SK-N-MC (cell line): ENCODE measurements at regions not wholly inside any gene's neighbourhood (a gene's known extent, or its start where the extent isn't known, plus 50 kb on each side); places are given as distances from the start of the nearest gene placed in this dataset.
"Not testable (repeated sequence)": the region's sequence is repeated elsewhere in the genome, so short reads cannot be mapped to it uniquely, and the experiment has no call there.

Source experiments
- DNase-seq: peaks from one replicate; pipeline ENCODE4 v3.0.0-alpha.2; 2011; ENCODE audit warnings: low read depth, low spot score
- H3K27ac ChIP-seq: fragments of 200-600 bp; sonication (generic); 2 replicates; pipeline ENCODE4 v1.5.1; 2016; ENCODE audit warnings: mixed run types
- H3K36me3 ChIP-seq: fragments of 200-600 bp; sonication (generic); 2 replicates; pipeline ENCODE4 v1.6.1; 2017; ENCODE audit warnings: antibody characterized with exemption, low read length, mixed read lengths; ENCODE audit not compliant: insufficient read depth
- H3K4me3 ChIP-seq: fragments of 200-600 bp; sonication (generic); 2 replicates; pipeline ENCODE4 v1.5.1; 2016
- H3K9ac ChIP-seq: fragments of 200-600 bp; sonication (generic); 2 replicates; pipeline ENCODE4 v1.8.0; 2017; ENCODE audit warnings: mixed run types, mixed read lengths; ENCODE audit not compliant: insufficient read length
- H3K9me3 ChIP-seq: fragments of 200-600 bp; sonication (generic); 2 replicates; pipeline ENCODE4 v1.6.1; 2017; ENCODE audit warnings: low read depth, mild to moderate bottlenecking, antibody characterized with exemption, low read length, moderate library complexity, mixed read lengths
- EZH2 ChIP-seq: fragments of 200-600 bp; sonication (generic); IDR thresholded peaks from one replicate; pipeline ENCODE4 v1.6.1; 2017; ENCODE audit warnings: antibody characterized with exemption
- FOXP2 ChIP-seq: optimal IDR thresholded peaks from 2 replicates; pipeline ENCODE3; 2011; ENCODE audit warnings: mild to moderate bottlenecking, moderate library complexity; ENCODE audit not compliant: insufficient read depth; ENCODE audit errors: extremely low read length, control extremely low read depth
- POLR2AphosphoS5 ChIP-seq: IDR thresholded peaks from 2 replicates; pipeline ENCODE4 v1.6.1; 2012; ENCODE audit warnings: mild to moderate bottlenecking, low read depth, low read length, borderline replicate concordance

- Histone ChIP-seq H3K36me3 (no peaks in the 10 kb centered on the region), H3K27ac (no peak overlapping the region), H3K9ac (no peak overlapping the region), H3K4me3 (no peak overlapping the region), H3K9me3 (no peaks in the 10 kb centered on the region)
- TF ChIP-seq EZH2: no peak
- no peak for TF ChIP-seq FOXP2
- no peak for TF ChIP-seq POLR2AphosphoS5
- DNase-seq: no peak
Observed at GRCh38 chr2:200186002-200186401, 120.5 kb upstream of the SPATS2L start.

GRCh38 chr2:200188876-200189275, 117.6 kb upstream of the SPATS2L start:
- Histone ChIP-seq H3K27ac (no peak overlapping the region), H3K9ac (no peak overlapping the region), H3K9me3 (no peaks in the 10 kb centered on the region), H3K4me3 (no peak overlapping the region), H3K36me3 (no peaks in the 10 kb centered on the region)
- DNase-seq: no peak
- TF ChIP-seq EZH2: no peak
- TF ChIP-seq FOXP2: no peak
- no peak for TF ChIP-seq POLR2AphosphoS5

- Histone ChIP-seq H3K36me3 (no peaks in the 10 kb centered on the region), H3K4me3 (no peak overlapping the region), H3K9ac (no peak overlapping the region), H3K27ac (no peak overlapping the region), H3K9me3 (no peaks in the 10 kb centered on the region)
- no peak for DNase-seq
- TF ChIP-seq POLR2AphosphoS5: no peak
- TF ChIP-seq FOXP2: no peak
- no peak for TF ChIP-seq EZH2
Observed at GRCh38 chr2:200189964-200190363, 116.5 kb upstream of the SPATS2L start.

GRCh38 chr2:200193331-200193730, 113.2 kb upstream of the SPATS2L start:
- no peak for DNase-seq
- no peak for TF ChIP-seq EZH2
- no peak for TF ChIP-seq FOXP2
- TF ChIP-seq POLR2AphosphoS5: no peak
- H3K36me3 ChIP-seq: no peaks in the 10 kb centered on the region
- H3K9ac ChIP-seq: no peak overlapping the region
- no peak overlapping the region for H3K4me3 ChIP-seq
- no peak overlapping the region for H3K27ac ChIP-seq
- no peaks in the 10 kb centered on the region for H3K9me3 ChIP-seq

GRCh38 chr2:200193791-200194190, 112.7 kb upstream of the SPATS2L start:
- no peak overlapping the region for H3K4me3 ChIP-seq
- no peaks in the 10 kb centered on the region for H3K36me3 ChIP-seq
- H3K27ac ChIP-seq: no peak overlapping the region
- no peaks in the 10 kb centered on the region for H3K9me3 ChIP-seq
- no peak for DNase-seq
- no peak overlapping the region for H3K9ac ChIP-seq
- no peak for TF ChIP-seq EZH2

- DNase-seq: no peak
- H3K36me3 ChIP-seq: no peaks in the 10 kb centered on the region
- no peak for TF ChIP-seq POLR2AphosphoS5
- TF ChIP-seq EZH2: no peak
- no peak for TF ChIP-seq FOXP2
- no peak overlapping the region for H3K4me3 ChIP-seq
- no peak overlapping the region for H3K27ac ChIP-seq
- no peak overlapping the region for H3K9ac ChIP-seq
- H3K9me3 ChIP-seq: no peaks in the 10 kb centered on the region
Observed at GRCh38 chr2:200194746-200195145, 111.7 kb upstream of the SPATS2L start.

- DNase-seq: no peak
- H3K27ac ChIP-seq: no peak overlapping the region
- no peaks in the 10 kb centered on the region for H3K36me3 ChIP-seq
- H3K9ac ChIP-seq: no peak overlapping the region
- H3K4me3 ChIP-seq: no peak overlapping the region
- H3K9me3 ChIP-seq: no peaks in the 10 kb centered on the region
- TF ChIP-seq EZH2: no peak
- no peak for TF ChIP-seq FOXP2
- TF ChIP-seq POLR2AphosphoS5: no peak
Observed at GRCh38 chr2:200199005-200199404, 107.5 kb upstream of the SPATS2L start.

GRCh38 chr2:200199576-200200263, 106.8 kb upstream of the SPATS2L start:
- no peak for DNase-seq
- Histone ChIP-seq H3K9me3 (no peaks in the 10 kb centered on the region), H3K36me3 (no peaks in the 10 kb centered on the region), H3K27ac (no peak overlapping the region), H3K4me3 (no peak overlapping the region), H3K9ac (no peak overlapping the region)
- no peak for TF ChIP-seq EZH2
- no peak for TF ChIP-seq FOXP2
- no peak for TF ChIP-seq POLR2AphosphoS5

- H3K27ac ChIP-seq, H3K4me3 ChIP-seq, H3K9me3 ChIP-seq, H3K9ac ChIP-seq, H3K36me3 ChIP-seq, DNase-seq: not testable (repeated sequence)
Observed at GRCh38 chr2:200201839-200202238, 104.7 kb upstream of the SPATS2L start.

GRCh38 chr2:200203381-200203827, 103.1 kb upstream of the SPATS2L start:
- TF ChIP-seq FOXP2: no peak
- TF ChIP-seq POLR2AphosphoS5: no peak
- no peak for TF ChIP-seq EZH2
- H3K27ac ChIP-seq: no peak overlapping the region
- no peak for DNase-seq
- H3K9me3 ChIP-seq: no peaks in the 10 kb centered on the region
- no peaks in the 10 kb centered on the region for H3K36me3 ChIP-seq
- H3K4me3 ChIP-seq: no peak overlapping the region
- no peak overlapping the region for H3K9ac ChIP-seq
